GM03348 (cell line): ENCODE measurements at regions not wholly inside any gene's neighbourhood (a gene's known extent, or its start where the extent isn't known, plus 50 kb on each side); places are given as distances from the start of the nearest gene placed in this dataset.

Experiments used
- DNase-seq: peaks from one replicate; pipeline ENCODE4 v3.0.0; 2012; ENCODE audit warnings: low spot score

GRCh38 chr2:16296331-16297250 lies 356.2 kb downstream of the MYCN start:
- DNase-seq, result no peak

DNA sequence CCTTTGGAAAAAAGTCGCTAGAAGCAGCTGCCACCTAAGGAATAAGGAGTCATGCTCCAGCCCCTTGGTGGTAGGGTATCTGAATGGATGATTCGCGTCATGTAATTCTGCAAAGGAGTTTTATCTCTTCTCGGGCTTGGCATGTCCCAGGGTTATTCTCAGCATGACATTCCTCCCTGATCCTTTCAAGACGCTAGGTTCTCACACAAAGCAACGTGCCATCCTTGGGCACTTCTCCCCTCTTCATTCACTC lies 355.6 kb downstream of the MYCN start:
- no peak for DNase-seq

- DNase-seq, result no peak
Observed at GRCh38 chr2:16294791-16295190, 354.4 kb downstream of the MYCN start.

- no peak for DNase-seq
Observed at GRCh38 chr2:16293871-16294270, 353.5 kb downstream of the MYCN start.

DNA sequence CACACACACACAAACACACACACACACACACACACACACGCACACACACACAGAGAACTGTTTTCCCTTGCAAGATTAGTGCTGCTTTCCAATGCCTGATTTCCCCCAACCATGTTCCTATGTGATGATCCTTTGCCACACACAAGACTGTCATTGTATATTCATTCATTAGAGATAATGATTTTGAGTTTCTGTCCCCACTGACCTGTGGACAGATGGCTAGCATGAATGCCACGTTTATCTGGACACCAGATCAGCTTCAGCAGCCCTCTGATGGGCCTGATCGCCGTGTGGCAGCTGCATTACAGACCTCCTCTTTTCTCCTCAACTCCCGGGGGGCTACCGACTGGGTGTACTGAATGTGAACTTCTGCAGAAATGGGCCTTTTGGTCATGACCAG lies 353.0 kb downstream of the MYCN start:
- no peak for DNase-seq

DNA sequence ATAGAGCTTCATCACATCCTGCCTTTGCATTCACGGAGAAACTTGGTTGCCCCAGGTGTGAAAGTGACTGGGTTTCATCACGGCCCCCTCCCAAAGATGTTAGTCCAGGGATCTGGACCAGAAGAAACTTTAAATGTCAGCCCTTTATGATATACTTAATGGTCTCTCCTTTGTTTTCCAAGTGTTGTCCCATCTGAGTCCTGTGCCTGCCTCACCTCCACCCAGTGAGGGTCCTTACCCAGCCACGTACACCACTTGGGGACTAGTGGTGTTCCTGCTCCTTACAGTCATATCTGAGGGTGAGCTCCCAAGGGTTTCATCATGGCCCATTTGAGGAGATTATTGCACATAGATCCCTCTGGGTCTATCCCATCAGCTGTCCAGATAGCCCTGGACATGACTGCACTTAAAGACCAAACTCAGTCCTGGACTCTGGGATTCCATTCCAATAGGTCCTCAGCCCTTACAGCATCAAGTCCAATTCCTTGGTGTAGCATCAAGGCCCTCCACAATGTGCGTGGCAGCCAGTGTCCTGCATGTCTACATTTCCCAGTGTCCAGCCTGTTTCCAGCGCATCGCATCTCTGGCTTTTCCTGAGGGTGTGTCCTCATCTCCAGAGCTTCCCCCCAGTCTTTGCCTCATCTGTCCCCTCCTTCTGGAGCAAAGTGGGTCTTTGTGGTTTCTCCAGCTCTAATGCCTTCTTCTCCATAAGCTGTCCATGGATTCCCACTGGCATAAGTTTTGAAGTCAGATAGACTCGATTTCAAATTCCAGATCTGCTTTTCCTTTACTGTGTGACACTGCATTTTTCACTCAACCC lies 351.6 kb downstream of the MYCN start:
- no peak for DNase-seq

GRCh38 chr2:16291226-16291625 lies 350.9 kb downstream of the MYCN start:
- DNase-seq, result no peak

- no peak for DNase-seq
Observed at GRCh38 chr2:16290311-16291020, 350.1 kb downstream of the MYCN start.

- no peak for DNase-seq
Observed at GRCh38 chr2:16288371-16289112, 348.2 kb downstream of the MYCN start.

- no peak for DNase-seq
Observed at GRCh38 chr2:16287831-16288230, 347.5 kb downstream of the MYCN start.

GRCh38 chr2:16287281-16287680 lies 346.9 kb downstream of the MYCN start:
- no peak for DNase-seq

DNA sequence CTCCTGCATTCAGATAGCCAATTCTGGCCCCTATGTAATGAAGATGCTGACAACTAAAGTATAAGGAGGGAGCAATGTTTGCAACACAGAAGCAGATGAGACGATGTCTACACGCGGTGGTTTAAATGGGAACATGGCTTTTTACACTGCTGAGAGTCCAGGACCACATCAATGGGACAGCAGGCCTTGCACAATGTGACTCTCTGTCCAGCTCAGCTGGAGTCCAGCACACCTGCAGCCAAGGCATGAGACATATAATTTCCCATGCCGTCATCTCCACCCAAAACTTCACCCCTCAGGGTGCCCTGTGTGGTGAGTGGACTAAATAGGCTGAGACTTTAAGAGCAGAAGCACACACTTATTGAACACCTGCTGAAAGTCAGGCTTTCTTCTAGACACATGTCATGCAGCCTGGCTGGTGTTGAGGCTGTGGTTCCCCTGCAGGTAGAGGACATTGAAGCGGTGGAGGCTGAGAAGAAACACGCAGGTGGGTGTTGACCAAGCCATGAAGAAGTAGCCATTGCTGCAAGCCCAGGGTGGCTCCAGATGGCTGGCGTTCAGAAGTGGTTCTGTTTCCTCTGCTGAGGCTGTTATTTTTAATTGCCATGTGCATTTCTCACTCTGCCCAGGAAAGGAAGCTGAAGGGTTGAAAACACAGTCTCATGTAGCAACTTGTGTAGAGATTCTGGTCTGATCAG lies 345.6 kb downstream of the MYCN start:
- DNase-seq, result no peak

DNA sequence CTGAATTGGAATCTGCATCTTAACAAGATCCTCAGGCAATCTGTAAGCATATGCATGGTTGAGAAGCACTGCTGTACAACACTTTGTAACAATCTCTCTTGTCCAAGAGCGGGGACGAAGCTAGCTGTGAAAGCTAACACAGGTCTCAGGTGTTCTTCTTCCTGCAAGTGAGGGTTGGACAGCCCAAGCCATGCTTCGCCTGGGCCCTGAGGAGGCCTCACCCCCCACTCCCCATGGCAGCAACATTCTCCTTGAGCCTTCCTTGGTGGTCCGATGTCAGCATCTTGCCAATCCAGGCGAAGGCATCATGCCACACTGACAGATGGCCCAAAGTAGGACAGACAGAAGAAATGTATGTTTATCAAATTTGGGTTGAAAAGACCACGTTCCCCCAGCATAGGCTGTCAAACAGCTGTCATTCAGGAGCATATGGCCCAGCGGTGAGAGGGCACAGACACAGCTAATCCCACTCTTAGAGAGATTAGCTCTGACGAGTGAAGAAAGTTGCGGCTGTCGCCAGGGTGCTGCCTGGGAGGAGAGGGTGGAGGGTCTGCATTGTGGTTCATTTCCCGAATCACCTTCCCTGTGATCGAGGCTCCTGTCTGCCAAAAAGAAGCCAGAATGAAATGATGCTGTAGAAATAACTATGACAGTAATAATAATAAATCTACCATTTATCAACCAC lies 344.7 kb downstream of the MYCN start:
- DNase-seq, result no peak

GRCh38 chr2:16283071-16283850 lies 342.9 kb downstream of the MYCN start:
- no peak for DNase-seq

- DNase-seq, result no peak
Observed at GRCh38 chr2:16282511-16282910, 342.2 kb downstream of the MYCN start.

- DNase-seq, result no peak
Observed at GRCh38 chr2:16281451-16282335, 341.3 kb downstream of the MYCN start.

GRCh38 chr2:16280081-16280480 lies 339.7 kb downstream of the MYCN start:
- DNase-seq, result no peak

DNA sequence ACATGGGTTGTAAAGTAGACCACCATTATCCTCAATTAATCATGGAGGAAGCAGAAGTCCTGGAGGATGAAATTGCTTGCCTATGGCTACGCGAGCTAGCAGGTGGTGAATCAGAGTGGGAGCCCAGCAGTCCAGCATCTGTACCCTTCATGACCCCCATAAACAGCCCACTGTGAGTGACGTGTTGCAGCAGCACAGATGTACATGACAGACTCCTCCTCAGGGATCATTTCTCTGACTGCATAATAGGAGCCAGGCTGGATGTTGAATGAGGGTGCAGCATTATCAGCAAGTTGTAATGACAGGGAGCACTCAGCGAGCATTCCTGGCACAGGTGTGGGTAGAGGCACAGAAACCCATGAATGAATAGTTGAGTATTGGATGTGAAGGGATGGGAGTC lies 339.3 kb downstream of the MYCN start:
- DNase-seq, result no peak

DNA sequence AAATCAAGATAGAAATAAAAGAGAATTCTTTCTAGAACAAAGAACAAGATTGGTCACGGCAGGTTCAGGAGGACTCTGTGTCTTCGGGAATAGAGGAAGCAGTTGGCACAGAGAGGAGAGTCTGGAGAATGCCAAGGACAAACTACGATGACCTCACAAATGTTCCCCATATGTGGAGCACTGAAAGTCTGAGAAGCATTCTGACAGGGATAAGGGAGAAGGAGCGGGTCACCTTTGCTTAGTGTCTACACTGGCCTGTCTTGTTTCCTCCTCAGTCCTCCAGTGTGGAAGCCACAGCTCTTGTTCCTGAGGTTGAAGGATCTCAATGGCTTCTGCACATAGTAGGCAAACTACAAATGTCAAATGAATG lies 338.8 kb downstream of the MYCN start:
- no peak for DNase-seq
